DMS114 treated with DMSO at 0.1 percent for 48 hours (cell line): ENCODE measurements at regions not wholly inside any gene's neighbourhood (a gene's known extent, or its start where the extent isn't known, plus 50 kb on each side); places are given as distances from the start of the nearest gene placed in this dataset.

Experiments
- DNase-seq: peaks from one replicate; lab custom pipeline; 2025; ENCODE audit not compliant: unreplicated experiment; lab: John Stamatoyannopoulos, UW

GRCh38 chr1:25082216-25082899 is 149.9 kb downstream of the SYF2 start:
- no peak for DNase-seq

GRCh38 chr1:25081496-25081895 is 150.8 kb downstream of the SYF2 start:
- no peak for DNase-seq

- DNase-seq, result no peak
These were observed 150.5 kb upstream of the RUNX3 start for GRCh38 chr1:25080294-25081209.

- no peak for DNase-seq
These were observed 149.0 kb upstream of the RUNX3 start for GRCh38 chr1:25079048-25079447.

- DNase-seq, result no peak
These were observed 144.5 kb upstream of the RUNX3 start for GRCh38 chr1:25074351-25075227.

GRCh38 chr1:25073640-25074270 is 143.7 kb upstream of the RUNX3 start:
- DNase-seq, result no peak

GRCh38 chr1:25072461-25072860 is 142.4 kb upstream of the RUNX3 start:
- no peak for DNase-seq

- no peak for DNase-seq
These were observed 138.8 kb upstream of the RUNX3 start for GRCh38 chr1:25068829-25069228.

- no peak for DNase-seq
These were observed 138.2 kb upstream of the RUNX3 start for GRCh38 chr1:25068316-25068715.

GRCh38 chr1:25067518-25068251 is 137.6 kb upstream of the RUNX3 start:
- no peak for DNase-seq

GRCh38 chr1:25066731-25067517 is 136.8 kb upstream of the RUNX3 start:
- DNase-seq, result no peak

- DNase-seq, result no peak
These were observed 136.2 kb upstream of the RUNX3 start for GRCh38 chr1:25066256-25066655.

- no peak for DNase-seq
These were observed 135.7 kb upstream of the RUNX3 start for GRCh38 chr1:25065795-25066238.

- DNase-seq, result no peak
These were observed 135.2 kb upstream of the RUNX3 start for GRCh38 chr1:25065321-25065721.

- DNase-seq, result no peak
These were observed 134.6 kb upstream of the RUNX3 start for GRCh38 chr1:25064465-25065240.

GRCh38 chr1:25063591-25064416 is 133.7 kb upstream of the RUNX3 start:
- no peak for DNase-seq

GRCh38 chr1:25062621-25063255 is 132.7 kb upstream of the RUNX3 start:
- DNase-seq, result no peak
